BE2C (cell line): ENCODE measurements at regions not wholly inside any gene's neighbourhood (a gene's known extent, or its start where the extent isn't known, plus 50 kb on each side); places are given as distances from the start of the nearest gene placed in this dataset.
"Not testable (repeated sequence)": the region's sequence is repeated elsewhere in the genome, so short reads cannot be mapped to it uniquely, and the experiment has no call there.

Experiments
- DNase-seq: peaks from one replicate; pipeline ENCODE4 v3.0.0-alpha.2; 2020
- H3K27me3 ChIP-seq: fragments of 250-450 bp; sonication (Bioruptor Pico); 2 replicates; pipeline ENCODE4 v1.5.1; 2020; ENCODE audit warnings: mild to moderate bottlenecking
- H3K36me3 ChIP-seq: fragments of 250-450 bp; sonication (Bioruptor Pico); 2 replicates; pipeline ENCODE4 v1.5.1; 2020; ENCODE audit warnings: mild to moderate bottlenecking
- H3K4me1 ChIP-seq: fragments of 250-450 bp; sonication (Bioruptor Pico); 2 replicates; pipeline ENCODE4 v1.5.1; 2020
- H3K4me3 ChIP-seq: 2 replicates; pipeline ENCODE4 v1.5.1; 2011; ENCODE audit warnings: low read depth, low read length
- H3K9me3 ChIP-seq: fragments of 250-450 bp; sonication (Bioruptor Pico); 2 replicates; pipeline ENCODE4 v1.5.1; 2020
- CTCF ChIP-seq: IDR thresholded peaks from 2 replicates; pipeline ENCODE4 v1.5.1; 2012; ENCODE audit warnings: mild to moderate bottlenecking, low read depth, low read length

GRCh38 chr7:145143685-145144084 lies 307.8 kb upstream of the TPK1 start:
- Histone ChIP-seq H3K27me3 (no peaks in the 10 kb centered on the region), H3K4me3 (no peak overlapping the region), H3K36me3 (no peaks in the 10 kb centered on the region), H3K9me3 (no peaks in the 10 kb centered on the region; the same call in 1 of the 2 replicates), H3K4me1 (no peaks in the 10 kb centered on the region)
- TF ChIP-seq CTCF = no peak
- no peak for DNase-seq

DNA sequence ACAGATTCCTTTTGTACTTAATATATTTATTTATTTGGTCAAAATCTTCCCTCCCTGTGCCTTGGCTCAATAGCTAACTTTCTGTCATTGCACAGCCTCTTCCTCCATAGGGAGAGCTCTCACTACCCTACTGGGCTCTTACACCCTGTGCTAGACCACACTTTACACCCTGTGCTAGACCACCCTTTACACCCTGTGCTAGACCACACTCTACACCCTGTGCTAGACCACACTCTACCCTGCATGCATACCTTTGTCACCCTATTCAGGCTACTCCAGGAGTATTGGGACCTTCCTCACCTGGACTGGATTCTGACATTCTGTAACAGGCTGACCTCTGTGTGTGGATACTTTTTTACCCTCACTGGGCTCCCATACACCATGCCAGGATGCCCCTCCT lies 298.5 kb upstream of the TPK1 start:
- no peaks in the 10 kb centered on the region for H3K36me3 ChIP-seq
- H3K9me3 ChIP-seq = no peaks in the 10 kb centered on the region
- no peak overlapping the region for H3K4me3 ChIP-seq
- TF ChIP-seq CTCF = no peak
- H3K4me1 ChIP-seq = no peaks in the 10 kb centered on the region
- DNase-seq = no peak
- no peaks in the 10 kb centered on the region for H3K27me3 ChIP-seq

DNA sequence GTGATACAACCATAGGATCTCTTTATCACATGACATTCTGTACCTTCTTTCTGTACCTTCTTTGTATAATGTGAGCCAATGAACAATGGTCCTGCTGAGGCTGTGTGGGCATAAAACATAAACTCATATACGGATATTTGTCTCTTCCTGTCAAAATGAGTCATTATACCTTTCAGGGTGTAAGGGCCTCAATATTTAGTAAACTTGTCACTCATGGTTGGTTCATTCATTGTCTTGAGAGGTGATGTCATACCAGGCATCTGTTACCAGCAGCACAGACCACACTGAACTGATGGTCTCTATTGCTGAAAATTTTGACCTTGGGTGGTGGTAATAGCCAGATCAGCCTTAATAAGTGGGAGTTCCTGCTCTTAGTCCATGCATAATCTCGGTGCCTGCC lies 287.6 kb upstream of the TPK1 start:
- H3K9me3 ChIP-seq = no peaks in the 10 kb centered on the region
- DNase-seq = no peak

GRCh38 chr7:145106001-145106400 lies 270.1 kb upstream of the TPK1 start:
- no peaks in the 10 kb centered on the region for H3K36me3 ChIP-seq
- no peak overlapping the region for H3K4me3 ChIP-seq
- no peak for DNase-seq
- no peaks in the 10 kb centered on the region for H3K27me3 ChIP-seq
- TF ChIP-seq CTCF = no peak
- no peaks in the 10 kb centered on the region; the same call in 1 of the 2 replicates for H3K9me3 ChIP-seq
- no peaks in the 10 kb centered on the region for H3K4me1 ChIP-seq

More for the DNA sequence above, 287.6 kb upstream of the TPK1 start:
- TF ChIP-seq CTCF = no peak
- Histone ChIP-seq H3K4me1 (no peaks in the 10 kb centered on the region), H3K4me3 (no peak overlapping the region), H3K27me3 (no peaks in the 10 kb centered on the region), H3K36me3 (no peaks in the 10 kb centered on the region)

- Histone ChIP-seq H3K4me3 (no peak overlapping the region), H3K27me3 (no peaks in the 10 kb centered on the region), H3K36me3 (no peaks in the 10 kb centered on the region), H3K9me3 (no peaks in the 10 kb centered on the region; the same call in 1 of the 2 replicates), H3K4me1 (no peaks in the 10 kb centered on the region)
- no peak for TF ChIP-seq CTCF
- no peak for DNase-seq
Measured at GRCh38 chr7:145105561-145105960, 269.7 kb upstream of the TPK1 start.

- Histone ChIP-seq H3K4me3 (no peak overlapping the region), H3K4me1 (no peaks in the 10 kb centered on the region), H3K36me3 (no peaks in the 10 kb centered on the region), H3K27me3 (no peaks in the 10 kb centered on the region), H3K9me3 (no peaks in the 10 kb centered on the region; the same call in 1 of the 2 replicates)
- no peak for TF ChIP-seq CTCF
- no peak for DNase-seq
Measured at GRCh38 chr7:145104400-145104799, 268.5 kb upstream of the TPK1 start.

DNA sequence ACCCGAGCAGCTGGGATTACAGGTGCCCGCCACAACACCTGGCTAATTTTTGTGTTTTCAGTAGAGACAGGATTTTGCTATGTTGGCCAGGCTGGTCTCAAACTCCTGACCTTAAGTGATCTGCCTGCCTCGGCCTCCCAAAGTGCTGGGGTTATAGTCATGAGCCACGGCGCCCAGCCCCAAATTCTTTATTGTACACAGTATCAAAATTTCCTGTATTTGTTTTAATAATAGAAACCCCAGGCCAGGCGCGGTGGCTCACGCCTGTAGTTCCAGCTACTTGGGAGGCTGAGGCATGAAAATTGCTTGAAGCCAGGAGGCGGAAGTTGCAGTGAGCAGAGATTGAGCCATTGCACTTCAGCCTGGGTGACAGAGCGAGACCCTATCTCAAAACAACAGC lies 266.3 kb upstream of the TPK1 start:
- H3K4me1 ChIP-seq, H3K36me3 ChIP-seq, DNase-seq, H3K27me3 ChIP-seq, H3K9me3 ChIP-seq, H3K4me3 ChIP-seq: not testable (repeated sequence)
